ENCODE measurements at regions not wholly inside any gene's neighbourhood (a gene's known extent, or its start where the extent isn't known, plus 50 kb on each side); places are given as distances from the start of the nearest gene placed in this dataset.

DNA sequence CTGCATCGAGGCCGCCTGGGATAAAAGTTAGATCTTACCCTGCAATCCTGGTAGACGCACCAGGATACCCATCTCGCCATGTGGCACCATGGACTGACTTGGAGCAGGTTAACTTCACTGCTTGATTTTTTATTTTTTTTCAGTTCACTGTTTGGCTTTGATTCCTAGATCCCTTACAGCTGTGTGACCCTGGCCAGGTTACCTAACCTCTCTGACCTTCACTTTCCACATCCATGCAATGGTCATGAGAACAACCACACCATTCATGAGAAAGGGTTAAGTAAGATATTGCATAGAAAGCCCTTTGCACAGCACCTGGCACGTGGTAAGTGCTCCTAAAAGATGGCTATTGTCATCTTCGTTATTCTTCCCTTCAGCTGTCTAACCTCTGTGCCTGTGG is 230.5 kb downstream of the SOX9 start:
- H3K4me1 ChIP-seq (ENCODE audit: control insufficient read depth, insufficient read depth, low read length): 0 out of 2 replicates have a peak, but pooled peaks cover 8% of the 10 kb centered on the region
- H3K36me3 ChIP-seq (ENCODE audit: control insufficient read depth, insufficient read depth, low read length): no peaks in the 10 kb centered on the region
- no peaks in the 10 kb centered on the region for H3K27me3 ChIP-seq (ENCODE audit: control insufficient read depth, insufficient read depth, low read length)
- no peak overlapping the region for H3K9ac ChIP-seq (ENCODE audit: low read length)
- no peak overlapping the region for H3K4me3 ChIP-seq (ENCODE audit: low read depth, low read length)
- no peak overlapping the region for H3K27ac ChIP-seq (ENCODE audit: low read depth, low read length)
- peaks cover 5% of the 10 kb centered on the region; the same call in 1 of the 2 replicates for H3K9me3 ChIP-seq (ENCODE audit: control insufficient read depth, insufficient read depth, low read depth, low read length)

GRCh38 chr17:72351884-72352346 is 231.1 kb downstream of the SOX9 start:
- H3K27ac ChIP-seq (ENCODE audit: low read depth, low read length): no peak overlapping the region
- H3K36me3 ChIP-seq (ENCODE audit: control insufficient read depth, insufficient read depth, low read length): no peaks in the 10 kb centered on the region
- 0 out of 2 replicates have a peak, but pooled peaks cover 8% of the 10 kb centered on the region for H3K4me1 ChIP-seq (ENCODE audit: control insufficient read depth, insufficient read depth, low read length)
- no peaks in the 10 kb centered on the region for H3K27me3 ChIP-seq (ENCODE audit: control insufficient read depth, insufficient read depth, low read length)
- H3K9me3 ChIP-seq (ENCODE audit: control insufficient read depth, insufficient read depth, low read depth, low read length): peaks cover 5% of the 10 kb centered on the region; the same call in 1 of the 2 replicates
- H3K4me3 ChIP-seq (ENCODE audit: low read depth, low read length): no peak overlapping the region
- no peak overlapping the region for H3K9ac ChIP-seq (ENCODE audit: low read length)

DNA sequence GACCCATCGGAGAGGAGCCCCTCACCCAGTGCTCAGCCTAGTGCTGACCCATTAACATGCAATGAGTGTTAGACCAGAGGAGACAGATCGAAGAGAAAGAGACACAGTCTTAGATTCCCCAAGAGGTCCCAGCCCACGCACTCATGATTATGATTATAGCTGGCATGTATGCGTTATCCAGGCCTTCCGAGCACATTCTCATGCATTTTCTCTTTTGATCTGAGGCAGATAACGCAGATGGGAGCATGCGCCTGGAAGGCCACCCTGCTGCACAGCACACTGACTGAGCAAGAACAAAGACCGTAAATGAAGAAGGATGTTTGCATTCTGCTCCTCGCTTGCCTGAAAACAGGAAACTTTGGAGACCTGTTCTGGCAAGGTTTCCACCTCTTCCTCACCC is 232.7 kb downstream of the SOX9 start:
- H3K4me3 ChIP-seq (ENCODE audit: low read depth, low read length): no peak overlapping the region
- H3K4me1 ChIP-seq (ENCODE audit: control insufficient read depth, insufficient read depth, low read length): 0 out of 2 replicates have a peak, but pooled peaks cover 8% of the 10 kb centered on the region
- H3K27me3 ChIP-seq (ENCODE audit: control insufficient read depth, insufficient read depth, low read length): no peaks in the 10 kb centered on the region
- H3K9me3 ChIP-seq (ENCODE audit: control insufficient read depth, insufficient read depth, low read depth, low read length): peaks cover 5% of the 10 kb centered on the region; the same call in 1 of the 2 replicates
- H3K36me3 ChIP-seq (ENCODE audit: control insufficient read depth, insufficient read depth, low read length): no peaks in the 10 kb centered on the region
- no peak overlapping the region for H3K9ac ChIP-seq (ENCODE audit: low read length)
- H3K27ac ChIP-seq (ENCODE audit: low read depth, low read length): no peak overlapping the region

DNA sequence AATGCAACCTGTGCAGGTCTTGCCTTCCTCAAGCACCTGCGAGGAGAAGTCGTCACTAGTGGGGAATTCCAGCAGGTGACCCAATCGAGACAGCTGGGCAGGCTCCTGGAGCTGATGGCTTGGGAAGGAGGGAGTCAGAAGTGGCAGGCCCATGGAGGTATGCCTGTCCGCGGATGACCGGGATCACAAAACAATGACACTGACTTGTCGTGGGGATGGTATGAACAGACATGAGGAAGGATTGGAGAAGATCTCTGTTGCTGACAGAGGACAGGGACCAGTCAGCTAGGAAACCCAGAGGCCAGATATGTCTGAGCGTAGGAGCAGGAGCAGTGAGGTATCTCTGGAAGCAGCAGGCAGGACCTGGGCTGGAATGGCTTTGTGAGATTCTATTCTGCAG is 233.3 kb downstream of the SOX9 start:
- H3K27ac ChIP-seq (ENCODE audit: low read depth, low read length): no peak overlapping the region
- no peak overlapping the region for H3K4me3 ChIP-seq (ENCODE audit: low read depth, low read length)
- H3K9ac ChIP-seq (ENCODE audit: low read length): no peak overlapping the region
- H3K36me3 ChIP-seq (ENCODE audit: control insufficient read depth, insufficient read depth, low read length): no peaks in the 10 kb centered on the region
- 0 out of 2 replicates have a peak, but pooled peaks cover 8% of the 10 kb centered on the region for H3K4me1 ChIP-seq (ENCODE audit: control insufficient read depth, insufficient read depth, low read length)
- peaks cover 5% of the 10 kb centered on the region; the same call in 1 of the 2 replicates for H3K9me3 ChIP-seq (ENCODE audit: control insufficient read depth, insufficient read depth, low read depth, low read length)
- no peaks in the 10 kb centered on the region for H3K27me3 ChIP-seq (ENCODE audit: control insufficient read depth, insufficient read depth, low read length)

DNA sequence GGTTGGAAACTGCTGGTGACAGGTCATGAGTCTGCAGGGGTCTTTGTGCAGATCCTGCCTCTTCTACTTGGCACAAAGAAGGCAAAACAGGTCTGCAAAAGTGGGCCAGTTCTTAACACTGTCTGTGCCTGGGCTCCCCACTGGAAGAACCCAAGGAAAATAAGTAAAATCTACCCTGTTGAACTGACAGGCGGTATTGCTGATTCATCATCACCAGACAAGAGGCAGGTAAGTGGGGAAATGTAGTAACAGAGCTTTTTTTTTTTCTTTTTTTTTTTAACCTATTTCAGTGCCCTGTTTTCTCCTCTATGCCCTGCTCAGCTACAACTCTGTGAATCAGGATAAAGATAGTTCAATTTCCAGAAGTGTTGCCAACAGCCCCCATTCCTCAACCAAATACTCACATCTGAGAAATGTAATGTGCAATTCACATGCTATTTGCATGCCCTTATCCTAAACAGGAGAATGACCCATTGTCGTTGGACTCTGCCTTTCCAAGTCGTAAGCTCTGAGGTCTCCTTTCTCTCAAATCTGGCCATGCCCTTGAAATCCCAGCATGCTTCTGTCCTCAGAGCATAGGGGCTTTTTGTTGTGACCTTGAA is 237.0 kb downstream of the SOX9 start:
- no peaks in the 10 kb centered on the region for H3K4me1 ChIP-seq (ENCODE audit: control insufficient read depth, insufficient read depth, low read length)
- no peaks in the 10 kb centered on the region for H3K27me3 ChIP-seq (ENCODE audit: control insufficient read depth, insufficient read depth, low read length)
- H3K36me3 ChIP-seq (ENCODE audit: control insufficient read depth, insufficient read depth, low read length): no peaks in the 10 kb centered on the region
- H3K4me3 ChIP-seq (ENCODE audit: low read depth, low read length): no peak overlapping the region
- H3K9ac ChIP-seq (ENCODE audit: low read length): no peak overlapping the region
- H3K27ac ChIP-seq (ENCODE audit: low read depth, low read length): no peak overlapping the region
- H3K9me3 ChIP-seq (ENCODE audit: control insufficient read depth, insufficient read depth, low read depth, low read length): peaks cover 5% of the 10 kb centered on the region; the same call in 1 of the 2 replicates

GRCh38 chr17:72358465-72358864 is 237.6 kb downstream of the SOX9 start:
- Histone ChIP-seq H3K4me3 (ENCODE audit: low read depth, low read length) (no peak overlapping the region), H3K27ac (ENCODE audit: low read depth, low read length) (no peak overlapping the region), H3K36me3 (ENCODE audit: control insufficient read depth, insufficient read depth, low read length) (no peaks in the 10 kb centered on the region), H3K4me1 (ENCODE audit: control insufficient read depth, insufficient read depth, low read length) (no peaks in the 10 kb centered on the region), H3K9me3 (ENCODE audit: control insufficient read depth, insufficient read depth, low read depth, low read length) (peaks cover 5% of the 10 kb centered on the region; the same call in 1 of the 2 replicates), H3K27me3 (ENCODE audit: control insufficient read depth, insufficient read depth, low read length) (no peaks in the 10 kb centered on the region), H3K9ac (ENCODE audit: low read length) (no peak overlapping the region)

DNA sequence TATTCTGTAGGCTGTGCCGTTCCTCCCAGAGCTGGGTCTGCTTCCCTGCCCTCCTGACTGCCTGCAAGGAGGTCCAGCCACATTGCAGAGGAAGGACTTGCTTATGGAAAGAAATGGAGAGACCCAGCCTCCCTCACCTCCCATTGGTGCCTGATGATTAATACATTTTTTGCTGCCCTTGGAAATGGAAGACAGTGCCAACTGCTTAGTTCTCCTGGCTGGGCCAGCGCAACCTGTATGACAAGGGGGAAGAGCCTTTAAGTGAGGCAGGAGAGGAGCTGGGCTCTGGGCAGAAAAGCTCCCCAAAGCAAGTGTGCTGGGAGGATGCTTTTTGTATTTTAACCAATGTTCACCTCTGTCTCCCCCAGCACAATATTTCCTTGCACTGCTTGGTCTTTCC is 238.5 kb downstream of the SOX9 start:
- Histone ChIP-seq H3K27ac (ENCODE audit: low read depth, low read length) (no peak overlapping the region), H3K27me3 (ENCODE audit: control insufficient read depth, insufficient read depth, low read length) (no peaks in the 10 kb centered on the region), H3K9me3 (ENCODE audit: control insufficient read depth, insufficient read depth, low read depth, low read length) (peaks cover under 1% of the 10 kb centered on the region; the same call in 1 of the 2 replicates), H3K4me3 (ENCODE audit: low read depth, low read length) (no peak overlapping the region), H3K9ac (ENCODE audit: low read length) (no peak overlapping the region), H3K36me3 (ENCODE audit: control insufficient read depth, insufficient read depth, low read length) (no peaks in the 10 kb centered on the region), H3K4me1 (ENCODE audit: control insufficient read depth, insufficient read depth, low read length) (no peaks in the 10 kb centered on the region)

DNA sequence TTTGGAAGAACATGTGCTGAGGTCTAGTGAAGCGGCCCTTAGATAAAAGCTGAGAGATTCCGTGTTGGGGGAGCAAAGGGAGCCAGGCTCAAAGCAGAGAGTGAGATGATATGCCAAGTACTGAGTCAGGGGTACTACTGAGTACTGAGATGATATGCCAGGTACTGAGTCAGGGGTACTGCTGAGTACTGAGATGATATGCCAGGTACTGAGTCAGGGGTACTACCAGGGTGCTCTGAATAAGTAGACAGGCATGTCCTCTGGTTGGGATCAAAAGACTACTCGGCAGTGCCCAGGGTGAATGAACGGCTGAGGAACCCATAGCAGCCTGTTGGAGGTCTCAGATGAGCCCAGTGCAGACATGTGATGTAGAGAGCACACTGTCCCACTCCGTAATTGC is 239.0 kb downstream of the SOX9 start:
- Histone ChIP-seq H3K27me3 (ENCODE audit: control insufficient read depth, insufficient read depth, low read length) (no peaks in the 10 kb centered on the region), H3K27ac (ENCODE audit: low read depth, low read length) (no peak overlapping the region), H3K36me3 (ENCODE audit: control insufficient read depth, insufficient read depth, low read length) (no peaks in the 10 kb centered on the region), H3K9me3 (ENCODE audit: control insufficient read depth, insufficient read depth, low read depth, low read length) (no peaks in the 10 kb centered on the region), H3K4me1 (ENCODE audit: control insufficient read depth, insufficient read depth, low read length) (no peaks in the 10 kb centered on the region), H3K4me3 (ENCODE audit: low read depth, low read length) (no peak overlapping the region), H3K9ac (ENCODE audit: low read length) (no peak overlapping the region)

DNA sequence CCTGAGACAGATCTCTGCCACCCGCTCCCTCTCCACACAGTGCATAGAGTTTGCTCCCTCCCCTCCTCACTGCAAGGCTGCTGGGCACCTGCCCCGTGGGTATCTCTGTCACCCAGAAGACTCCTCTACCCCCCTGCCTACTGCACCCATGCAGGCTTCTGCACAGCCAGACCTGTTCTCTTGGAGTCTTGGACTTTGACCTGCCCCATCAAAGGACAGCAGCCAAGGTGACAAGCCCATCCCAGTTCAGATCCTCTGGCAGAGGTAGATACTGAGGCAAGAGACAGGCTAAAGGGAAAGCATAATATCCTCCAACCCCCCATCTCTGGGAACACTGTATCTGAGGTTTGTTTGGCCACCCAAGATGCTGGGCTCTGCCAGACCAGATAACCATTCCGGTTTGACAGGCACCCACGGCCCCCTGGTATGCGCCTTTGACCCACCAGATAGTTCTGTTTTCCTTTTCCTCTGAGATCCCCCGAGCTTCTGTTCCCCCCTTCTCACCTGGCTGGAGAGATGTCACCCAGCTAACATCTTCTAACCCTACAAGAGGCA is 239.6 kb downstream of the SOX9 start:
- Histone ChIP-seq H3K9me3 (ENCODE audit: control insufficient read depth, insufficient read depth, low read depth, low read length) (no peaks in the 10 kb centered on the region), H3K9ac (ENCODE audit: low read length) (no peak overlapping the region), H3K4me1 (ENCODE audit: control insufficient read depth, insufficient read depth, low read length) (no peaks in the 10 kb centered on the region), H3K4me3 (ENCODE audit: low read depth, low read length) (no peak overlapping the region), H3K27ac (ENCODE audit: low read depth, low read length) (no peak overlapping the region), H3K27me3 (ENCODE audit: control insufficient read depth, insufficient read depth, low read length) (no peaks in the 10 kb centered on the region), H3K36me3 (ENCODE audit: control insufficient read depth, insufficient read depth, low read length) (no peaks in the 10 kb centered on the region)

- Histone ChIP-seq H3K27ac (ENCODE audit: low read depth, low read length) (no peak overlapping the region), H3K36me3 (ENCODE audit: control insufficient read depth, insufficient read depth, low read length) (no peaks in the 10 kb centered on the region), H3K9me3 (ENCODE audit: control insufficient read depth, insufficient read depth, low read depth, low read length) (no peaks in the 10 kb centered on the region), H3K4me1 (ENCODE audit: control insufficient read depth, insufficient read depth, low read length) (no peaks in the 10 kb centered on the region), H3K9ac (ENCODE audit: low read length) (no peak overlapping the region), H3K27me3 (ENCODE audit: control insufficient read depth, insufficient read depth, low read length) (no peaks in the 10 kb centered on the region), H3K4me3 (ENCODE audit: low read depth, low read length) (no peak overlapping the region)
Observed at GRCh38 chr17:72361892-72362291, 241.1 kb downstream of the SOX9 start.

GRCh38 chr17:72362376-72363088 is 241.7 kb downstream of the SOX9 start:
- H3K4me1 ChIP-seq (ENCODE audit: control insufficient read depth, insufficient read depth, low read length): no peaks in the 10 kb centered on the region
- H3K9ac ChIP-seq (ENCODE audit: low read length): no peak overlapping the region
- H3K4me3 ChIP-seq (ENCODE audit: low read depth, low read length): no peak overlapping the region
- no peak overlapping the region for H3K27ac ChIP-seq (ENCODE audit: low read depth, low read length)
- no peaks in the 10 kb centered on the region for H3K36me3 ChIP-seq (ENCODE audit: control insufficient read depth, insufficient read depth, low read length)
- H3K27me3 ChIP-seq (ENCODE audit: control insufficient read depth, insufficient read depth, low read length): no peaks in the 10 kb centered on the region
- no peaks in the 10 kb centered on the region for H3K9me3 ChIP-seq (ENCODE audit: control insufficient read depth, insufficient read depth, low read depth, low read length)

Measured in HUES6 (cell line).